LNCaP clone FGC (cell line): ENCODE measurements at regions not wholly inside any gene's neighbourhood (a gene's known extent, or its start where the extent isn't known, plus 50 kb on each side); places are given as distances from the start of the nearest gene placed in this dataset.

Source experiments
- DNase-seq: peaks from one replicate; pipeline ENCODE4 v3.0.0-alpha.2; 2011; ENCODE audit warnings: low read depth
- H3K4me3 ChIP-seq: 2 replicates; pipeline ENCODE4 v1.5.1; 2011; ENCODE audit warnings: mild to moderate bottlenecking, low read depth, low read length, control low read depth
- CTCF ChIP-seq: IDR thresholded peaks from 2 replicates; pipeline ENCODE4 v1.5.1; 2012; ENCODE audit warnings: mild to moderate bottlenecking; ENCODE audit not compliant: control insufficient read depth, insufficient read depth; ENCODE audit errors: extremely low read depth

GRCh38 chr3:124456506-124456905 is 273.7 kb upstream of the UMPS start:
- no peak overlapping the region for H3K4me3 ChIP-seq
- no peak for DNase-seq
- TF ChIP-seq CTCF, result no peak

GRCh38 chr3:124459678-124460077 is 270.6 kb upstream of the UMPS start:
- DNase-seq, result no peak
- H3K4me3 ChIP-seq, result no peak overlapping the region
- TF ChIP-seq CTCF, result no peak

- DNase-seq, result no peak
- H3K4me3 ChIP-seq, result no peak overlapping the region
- TF ChIP-seq CTCF, result no peak
These were observed 269.1 kb upstream of the UMPS start for GRCh38 chr3:124461126-124461525.

- no peak overlapping the region for H3K4me3 ChIP-seq
- DNase-seq, result peak; percentile 36
- TF ChIP-seq CTCF, result no peak
These were observed 268.2 kb upstream of the UMPS start for GRCh38 chr3:124461838-124462632.

- no peak for DNase-seq
- no peak overlapping the region for H3K4me3 ChIP-seq
- no peak for TF ChIP-seq CTCF
These were observed 267.0 kb upstream of the UMPS start for GRCh38 chr3:124463234-124463633.

- TF ChIP-seq CTCF, result peak; percentile 98
- DNase-seq, result no peak
- H3K4me3 ChIP-seq, result no peak overlapping the region
These were observed 262.0 kb upstream of the UMPS start for GRCh38 chr3:124467980-124468902.

GRCh38 chr3:124469555-124469954 is 260.7 kb upstream of the UMPS start:
- TF ChIP-seq CTCF, result no peak
- no peak for DNase-seq
- no peak overlapping the region for H3K4me3 ChIP-seq
